Astrocyte (in vitro differentiated cells and primary cell): ENCODE measurements at regions not wholly inside any gene's neighbourhood (a gene's known extent, or its start where the extent isn't known, plus 50 kb on each side); places are given as distances from the start of the nearest gene placed in this dataset.

Experiments
- DNase-seq: peaks from one replicate; pipeline ENCODE4 v3.0.0-alpha.2; 2010; ENCODE audit warnings: low read depth
- FAIRE-seq: peaks from 2 replicates; lab custom pipeline; 2011; peaks lifted over from hg19 to GRCh38; lab: Jason Lieb, UNC
- H2AFZ ChIP-seq: 2 replicates; pipeline ENCODE4 v1.6.0; 2012; ENCODE audit warnings: low read depth, low read length, inconsistent platforms
- H3K27ac ChIP-seq: 2 replicates; pipeline ENCODE4 v1.5.1; 2011; ENCODE audit warnings: low read depth, low read length, inconsistent platforms
- H3K27me3 ChIP-seq: 2 replicates; pipeline ENCODE4 v1.6.0; 2011; ENCODE audit warnings: low read length, inconsistent platforms; ENCODE audit not compliant: insufficient read depth
- H3K36me3 ChIP-seq: 2 replicates; pipeline ENCODE4 v1.5.1; 2011; ENCODE audit warnings: low read length, inconsistent platforms; ENCODE audit not compliant: insufficient read depth
- H3K4me1 ChIP-seq: 2 replicates; pipeline ENCODE4 v1.5.1; 2011; ENCODE audit warnings: low read length, inconsistent platforms; ENCODE audit not compliant: insufficient read depth
- H3K4me2 ChIP-seq: 2 replicates; pipeline ENCODE4 v1.6.0; 2012; ENCODE audit warnings: low read length, inconsistent platforms
- H3K4me3 ChIP-seq: 2 replicates; pipeline ENCODE4 v1.5.1; 2011; ENCODE audit warnings: low read depth, mild to moderate bottlenecking, low read length, inconsistent platforms; ENCODE audit not compliant: insufficient read depth
- H3K79me2 ChIP-seq: 2 replicates; pipeline ENCODE4 v1.6.0; 2012; ENCODE audit warnings: mild to moderate bottlenecking, low read length, inconsistent platforms; ENCODE audit not compliant: insufficient read depth
- H3K9ac ChIP-seq: 2 replicates; pipeline ENCODE4 v1.6.0; 2012; ENCODE audit warnings: mild to moderate bottlenecking, low read length, inconsistent platforms
- H3K9me3 ChIP-seq: 2 replicates; pipeline ENCODE4 v1.5.1; 2012; ENCODE audit warnings: low read depth, mild to moderate bottlenecking, low read length, inconsistent platforms; ENCODE audit not compliant: insufficient read depth
- H4K20me1 ChIP-seq: 2 replicates; pipeline ENCODE4 v1.6.0; 2012; ENCODE audit warnings: low read length, inconsistent platforms; ENCODE audit not compliant: insufficient read depth
- H3K27ac Mint-ChIP-seq: one replicate; pipeline ENCODE4 v1.8.0; 2021; ENCODE audit warnings: mild to moderate bottlenecking, mixed read lengths; ENCODE audit not compliant: unreplicated experiment
- H3K27me3 Mint-ChIP-seq: one replicate; pipeline ENCODE4 v1.8.0; 2021; ENCODE audit warnings: low read depth, mixed read lengths; ENCODE audit not compliant: unreplicated experiment
- H3K36me3 Mint-ChIP-seq: one replicate; pipeline ENCODE4 v1.8.0; 2021; ENCODE audit warnings: low read depth, mixed read lengths; ENCODE audit not compliant: unreplicated experiment
- H3K4me1 Mint-ChIP-seq: one replicate; pipeline ENCODE4 v1.8.0; 2021; ENCODE audit warnings: low read depth, mixed read lengths; ENCODE audit not compliant: unreplicated experiment
- H3K4me3 Mint-ChIP-seq: one replicate; pipeline ENCODE4 v1.8.0; 2021; ENCODE audit warnings: mild to moderate bottlenecking, moderate library complexity, mixed read lengths; ENCODE audit not compliant: unreplicated experiment
- H3K9me3 Mint-ChIP-seq: one replicate; pipeline ENCODE4 v1.8.0; 2021; ENCODE audit warnings: mild to moderate bottlenecking, mixed read lengths; ENCODE audit not compliant: unreplicated experiment
- EZH2 ChIP-seq: IDR thresholded peaks from 2 replicates; pipeline ENCODE4 v1.6.1; 2012; ENCODE audit warnings: mild to moderate bottlenecking, low read length, inconsistent platforms; ENCODE audit not compliant: insufficient read depth
- TF ChIP-seq, protein P1 (sequence below): IDR thresholded peaks from 2 replicates; pipeline ENCODE4 v1.5.1; 2011; ENCODE audit warnings: low read depth, mild to moderate bottlenecking, inconsistent platforms, low read length, moderate library complexity; ENCODE audit not compliant: insufficient read depth

DNA sequence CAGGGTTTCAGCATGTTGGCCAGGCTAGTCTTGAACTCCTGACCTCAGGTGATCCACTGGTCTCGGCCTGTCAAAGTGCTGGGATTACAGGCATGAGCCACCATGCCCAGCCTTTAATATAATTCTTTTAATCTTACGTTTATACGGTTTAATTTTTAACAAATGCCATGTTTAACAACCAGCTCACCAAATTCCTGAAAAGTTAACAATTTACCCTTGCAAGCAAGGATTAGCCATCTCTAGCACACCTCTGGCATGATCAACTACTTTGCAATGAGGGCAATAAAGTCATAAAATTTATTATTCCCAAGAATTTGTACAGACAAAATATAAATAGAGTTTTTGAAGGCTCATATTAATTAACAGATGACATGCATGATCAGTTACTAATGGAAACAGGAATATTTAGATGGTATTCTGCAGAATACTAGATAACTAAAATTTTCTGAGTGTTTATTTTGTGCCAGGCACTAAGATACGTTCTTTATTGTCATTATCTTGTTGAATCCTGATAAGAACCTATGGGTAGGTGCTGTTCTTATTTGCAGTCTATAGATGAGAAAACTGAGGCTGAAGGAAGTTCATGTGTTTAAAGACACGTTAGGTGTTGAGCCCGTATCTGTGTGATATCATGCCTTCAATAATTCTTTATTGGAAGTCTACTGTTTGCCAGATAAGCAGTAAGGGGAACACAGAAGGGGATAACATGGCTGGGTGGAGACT, 190.1 kb downstream of the CDCA7 start:
- no peak overlapping the region for H3K4me2 ChIP-seq
- H3K27me3 ChIP-seq: no peaks in the 10 kb centered on the region
- no peak overlapping the region for H3K4me3 ChIP-seq
- DNase-seq: no peak
- H2AFZ ChIP-seq: no peak overlapping the region
- Mint-ChIP-seq H3K9me3 (no peaks in the 10 kb centered on the region), H3K27me3 (peaks cover 6% of the 10 kb centered on the region), H3K4me3 (no peak overlapping the region), H3K4me1 (peaks cover 12% of the 10 kb centered on the region), H3K27ac (no peak overlapping the region), H3K36me3 (peaks cover 2% of the 10 kb centered on the region)
- no peaks in the 10 kb centered on the region for H3K36me3 ChIP-seq
- no peaks in the 10 kb centered on the region for H3K4me1 ChIP-seq
- TF ChIP-seq, protein P1, sequence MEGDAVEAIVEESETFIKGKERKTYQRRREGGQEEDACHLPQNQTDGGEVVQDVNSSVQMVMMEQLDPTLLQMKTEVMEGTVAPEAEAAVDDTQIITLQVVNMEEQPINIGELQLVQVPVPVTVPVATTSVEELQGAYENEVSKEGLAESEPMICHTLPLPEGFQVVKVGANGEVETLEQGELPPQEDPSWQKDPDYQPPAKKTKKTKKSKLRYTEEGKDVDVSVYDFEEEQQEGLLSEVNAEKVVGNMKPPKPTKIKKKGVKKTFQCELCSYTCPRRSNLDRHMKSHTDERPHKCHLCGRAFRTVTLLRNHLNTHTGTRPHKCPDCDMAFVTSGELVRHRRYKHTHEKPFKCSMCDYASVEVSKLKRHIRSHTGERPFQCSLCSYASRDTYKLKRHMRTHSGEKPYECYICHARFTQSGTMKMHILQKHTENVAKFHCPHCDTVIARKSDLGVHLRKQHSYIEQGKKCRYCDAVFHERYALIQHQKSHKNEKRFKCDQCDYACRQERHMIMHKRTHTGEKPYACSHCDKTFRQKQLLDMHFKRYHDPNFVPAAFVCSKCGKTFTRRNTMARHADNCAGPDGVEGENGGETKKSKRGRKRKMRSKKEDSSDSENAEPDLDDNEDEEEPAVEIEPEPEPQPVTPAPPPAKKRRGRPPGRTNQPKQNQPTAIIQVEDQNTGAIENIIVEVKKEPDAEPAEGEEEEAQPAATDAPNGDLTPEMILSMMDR: no peak
- TF ChIP-seq EZH2: no peak
- no peaks in the 10 kb centered on the region for H3K9me3 ChIP-seq
- FAIRE-seq: no peak
- H4K20me1 ChIP-seq: no peaks in the 10 kb centered on the region
- H3K27ac ChIP-seq: no peak overlapping the region
- no peak overlapping the region for H3K9ac ChIP-seq
- H3K79me2 ChIP-seq: no peaks in the 10 kb centered on the region

DNA sequence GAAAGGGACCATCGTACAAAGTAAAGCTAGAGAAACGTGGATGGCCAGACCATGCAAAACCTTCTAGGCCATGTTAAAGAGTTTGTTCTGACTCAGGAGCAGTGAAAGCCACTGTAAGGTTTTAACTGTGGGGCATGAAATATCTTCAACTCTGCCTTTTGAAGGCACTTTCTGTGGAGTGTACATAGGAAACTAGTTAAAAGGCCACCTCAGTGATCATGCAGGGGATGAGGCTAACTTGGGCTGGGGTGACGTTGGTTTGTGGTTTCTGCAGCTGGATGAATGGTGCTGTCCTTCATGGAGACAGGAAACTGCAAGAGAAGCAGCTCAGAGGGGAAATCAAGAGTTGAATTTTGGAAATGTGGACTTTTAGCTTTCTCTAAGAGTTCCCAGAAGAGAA, 190.7 kb downstream of the CDCA7 start:
- Histone ChIP-seq H3K79me2 (no peaks in the 10 kb centered on the region), H3K4me2 (no peak overlapping the region), H4K20me1 (no peaks in the 10 kb centered on the region), H3K4me1 (no peaks in the 10 kb centered on the region), H3K4me3 (no peak overlapping the region), H3K27me3 (no peaks in the 10 kb centered on the region), H3K9me3 (no peaks in the 10 kb centered on the region), H2AFZ (no peak overlapping the region), H3K27ac (no peak overlapping the region), H3K36me3 (no peaks in the 10 kb centered on the region), H3K9ac (no peak overlapping the region)
- TF ChIP-seq, protein P1: no peak
- no peak for TF ChIP-seq EZH2
- H3K27me3 Mint-ChIP-seq: peaks cover 6% of the 10 kb centered on the region
- FAIRE-seq: no peak
- peak; percentile 15 for DNase-seq
- no peak overlapping the region for H3K4me3 Mint-ChIP-seq
- H3K27ac Mint-ChIP-seq: no peak overlapping the region
- peaks cover 2% of the 10 kb centered on the region for H3K36me3 Mint-ChIP-seq
- H3K4me1 Mint-ChIP-seq: peaks cover 18% of the 10 kb centered on the region
- no peaks in the 10 kb centered on the region for H3K9me3 Mint-ChIP-seq

DNA sequence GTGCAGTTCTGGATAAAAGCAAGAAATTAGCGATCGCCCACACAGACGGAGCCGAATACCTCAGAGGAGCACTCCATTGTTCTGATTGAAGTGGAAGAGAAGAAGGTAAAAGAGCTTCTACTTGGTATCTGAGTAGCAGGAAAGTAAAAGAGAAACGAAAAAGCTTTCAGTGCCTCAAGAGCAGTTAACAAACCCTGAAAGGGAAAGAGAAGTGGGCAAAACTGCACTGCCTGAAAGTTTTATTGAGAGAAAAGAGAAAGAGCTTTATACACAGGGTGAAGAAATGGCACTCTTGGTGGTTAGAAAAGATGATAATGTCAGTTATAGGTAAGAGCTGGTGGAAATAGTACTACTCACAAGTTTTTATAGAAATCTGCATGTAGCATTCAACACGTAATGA, 192.8 kb downstream of the CDCA7 start:
- FAIRE-seq: no peak
- peaks cover 6% of the 10 kb centered on the region for H3K27me3 Mint-ChIP-seq

More for the DNA sequence above, 192.8 kb downstream of the CDCA7 start:
- Histone ChIP-seq H3K36me3 (no peaks in the 10 kb centered on the region), H3K4me2 (no peak overlapping the region), H4K20me1 (no peaks in the 10 kb centered on the region), H3K4me3 (no peak overlapping the region), H3K4me1 (no peaks in the 10 kb centered on the region), H3K27me3 (no peaks in the 10 kb centered on the region), H3K27ac (no peak overlapping the region), H3K9me3 (no peaks in the 10 kb centered on the region), H3K9ac (no peak overlapping the region), H2AFZ (no peak overlapping the region), H3K79me2 (no peaks in the 10 kb centered on the region)
- peaks cover 18% of the 10 kb centered on the region for H3K4me1 Mint-ChIP-seq
- DNase-seq: no peak
- H3K4me3 Mint-ChIP-seq: no peak overlapping the region
- TF ChIP-seq, protein P1: no peak
- peaks cover 2% of the 10 kb centered on the region for H3K36me3 Mint-ChIP-seq
- H3K27ac Mint-ChIP-seq: no peak overlapping the region
- no peaks in the 10 kb centered on the region for H3K9me3 Mint-ChIP-seq
